GM19351 (cell line): ENCODE measurements at regions not wholly inside any gene's neighbourhood (a gene's known extent, or its start where the extent isn't known, plus 50 kb on each side); places are given as distances from the start of the nearest gene placed in this dataset.
"Not testable (repeated sequence)": the region's sequence is repeated elsewhere in the genome, so short reads cannot be mapped to it uniquely, and the experiment has no call there.

Source experiments
- ATAC-seq: cut with Tn5 transposase; IDR thresholded peaks from one replicate; pipeline ENCODE4 v1.9.1; 2021; ENCODE audit warnings: mild to moderate bottlenecking, moderate library complexity; ENCODE audit not compliant: unreplicated experiment

GRCh38 chr5:74534397-74535129 lies 106.0 kb downstream of the ENC1 start:
- no peak for ATAC-seq

GRCh38 chr5:74530326-74531050 lies 110.0 kb downstream of the ENC1 start:
- ATAC-seq, result no peak

DNA sequence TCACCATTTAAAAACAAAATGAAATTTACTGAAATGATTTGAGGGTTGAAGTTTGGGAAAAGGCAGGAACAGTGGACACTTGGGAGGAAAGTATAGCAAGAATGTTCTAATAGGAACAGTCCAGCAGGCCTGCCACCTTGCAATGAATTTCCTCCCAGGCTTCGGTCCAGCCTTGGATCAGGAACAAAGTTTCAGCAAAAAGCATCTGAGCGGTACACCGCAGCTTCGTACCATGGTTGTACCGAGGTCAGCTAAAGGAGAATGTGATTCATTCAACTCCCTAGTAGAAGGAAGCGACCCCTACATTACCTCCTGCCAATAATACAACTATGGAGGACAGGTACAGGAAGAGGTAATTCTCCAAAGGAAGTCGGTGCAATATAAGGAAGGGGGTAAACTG lies 111.4 kb downstream of the ENC1 start:
- ATAC-seq, result no peak

- no peak for ATAC-seq
These were observed 114.4 kb downstream of the ENC1 start for GRCh38 chr5:74526111-74526510.

DNA sequence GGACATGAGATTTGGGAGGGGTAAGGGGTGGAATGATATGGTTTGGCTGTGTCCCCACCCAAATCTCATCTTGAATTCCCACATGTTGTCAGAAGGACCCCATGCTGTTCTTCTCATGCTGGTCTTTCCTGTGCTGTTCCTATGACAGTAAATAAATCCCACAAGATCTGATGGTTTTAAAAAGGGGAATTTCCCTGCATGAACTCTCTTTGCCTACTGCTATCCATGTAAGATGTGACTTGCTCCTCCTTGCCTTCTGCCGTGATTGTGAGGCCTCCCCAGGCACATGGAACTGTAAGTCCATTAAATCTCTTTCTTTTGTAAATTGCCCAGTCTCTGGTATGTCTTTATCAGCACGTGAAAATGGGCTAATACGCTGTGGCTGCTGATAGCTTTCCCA lies 115.8 kb downstream of the ENC1 start:
- ATAC-seq, result not testable (repeated sequence)

DNA sequence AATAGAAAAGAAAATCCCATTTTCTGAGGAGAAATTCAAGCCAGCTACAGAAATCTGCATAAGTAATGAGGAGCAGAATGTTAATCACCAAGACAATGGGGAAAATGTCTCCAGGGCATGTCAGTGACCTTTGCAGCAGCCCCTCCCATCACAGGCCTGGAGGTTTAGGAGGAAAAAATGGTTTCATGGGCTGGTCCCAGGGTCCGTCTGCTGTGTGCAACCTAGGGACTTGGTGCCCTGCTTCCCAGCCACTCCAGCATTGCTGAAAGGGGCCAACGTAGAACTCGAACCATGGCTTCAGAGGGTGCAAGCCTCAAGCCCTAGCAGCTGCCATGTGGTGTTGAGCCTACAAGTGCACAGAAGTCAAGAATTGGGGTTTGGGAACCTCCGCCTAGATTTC lies 116.8 kb downstream of the ENC1 start:
- not testable (repeated sequence) for ATAC-seq

DNA sequence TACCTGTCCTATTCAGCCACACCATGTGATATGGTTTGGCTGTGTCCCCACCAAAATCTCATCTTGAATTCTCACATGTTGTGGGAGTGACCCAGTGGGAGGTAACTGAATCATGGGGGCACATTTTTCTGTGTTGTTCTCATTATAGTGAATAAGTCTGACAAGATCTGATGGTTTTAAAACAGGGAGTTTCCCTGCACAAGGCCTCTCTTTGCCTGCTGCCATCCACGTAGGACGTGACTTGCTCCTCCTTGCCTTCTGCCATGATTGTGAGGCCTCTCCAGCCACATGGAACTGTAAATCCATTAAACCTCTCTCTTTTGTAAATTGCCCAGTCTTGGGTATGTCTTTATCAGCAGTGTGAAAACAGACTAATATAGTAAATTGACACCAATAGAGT lies 117.7 kb downstream of the ENC1 start:
- not testable (repeated sequence) for ATAC-seq

DNA sequence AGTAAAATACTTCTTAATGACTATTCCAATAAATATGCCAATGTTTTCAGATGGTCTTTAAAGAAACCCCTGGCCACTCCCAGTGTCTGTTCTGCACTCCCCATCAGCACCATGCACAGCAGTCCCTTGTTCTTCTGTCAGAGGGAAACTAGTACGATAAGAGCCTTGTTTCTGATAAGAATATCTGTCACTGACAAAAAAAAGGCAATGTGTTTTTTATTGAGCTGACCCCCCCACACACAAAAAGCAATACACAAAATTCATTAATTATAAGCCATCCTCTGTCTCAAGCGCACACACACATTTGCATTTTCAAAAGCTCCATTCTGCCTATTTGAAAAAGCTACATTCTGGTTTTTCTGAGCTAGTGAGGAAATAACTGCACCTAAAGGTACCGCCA lies 119.1 kb downstream of the ENC1 start:
- no peak for ATAC-seq

DNA sequence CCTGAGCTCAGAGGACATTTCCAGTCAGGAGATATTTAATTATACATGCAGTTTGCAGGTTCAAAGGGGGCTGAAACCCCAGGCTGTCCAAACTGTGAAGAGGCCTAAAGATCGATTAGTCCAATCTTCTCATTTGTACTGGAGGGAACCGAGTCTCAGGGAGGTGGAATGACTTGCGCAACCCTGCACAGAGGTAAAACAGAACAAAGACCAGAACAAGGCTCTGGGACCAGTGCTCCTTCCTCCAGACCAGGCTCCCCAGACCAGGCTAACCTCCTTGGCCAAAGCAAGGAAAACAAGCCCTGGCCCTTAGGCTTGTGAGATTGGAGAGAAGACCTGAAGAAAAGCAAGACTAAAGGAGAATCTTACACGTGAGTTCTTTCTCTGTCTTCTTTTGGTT lies 120.8 kb downstream of the ENC1 start:
- no peak for ATAC-seq

DNA sequence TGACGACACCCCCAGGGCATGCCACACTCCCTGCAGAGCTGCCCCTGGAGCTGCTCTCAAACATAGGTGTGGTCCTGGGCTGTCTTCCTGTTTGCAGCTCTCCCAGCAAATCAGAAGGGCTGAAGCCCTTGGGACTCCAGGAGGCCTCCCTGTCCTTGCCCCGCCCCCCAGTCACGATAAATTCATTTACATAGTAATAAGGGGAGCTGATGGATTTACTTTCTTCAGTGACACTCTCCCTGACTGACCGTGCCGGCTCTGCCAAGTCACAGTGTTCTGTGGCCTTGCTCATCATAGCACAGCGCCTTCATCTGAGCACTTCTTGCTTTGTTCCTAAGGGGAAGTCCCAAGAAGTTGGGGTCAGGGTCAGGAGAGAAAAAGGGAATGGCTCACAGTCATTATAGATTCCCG lies 121.4 kb downstream of the ENC1 start:
- no peak for ATAC-seq

- no peak for ATAC-seq
These were observed 122.8 kb downstream of the ENC1 start for GRCh38 chr5:74517700-74518099.

GRCh38 chr5:74516211-74516636 lies 124.3 kb downstream of the ENC1 start:
- ATAC-seq, result no peak

GRCh38 chr5:74514888-74515551 lies 125.5 kb downstream of the ENC1 start:
- ATAC-seq, result no peak

GRCh38 chr5:74511770-74512169 lies 128.8 kb downstream of the ENC1 start:
- ATAC-seq, result not testable (repeated sequence)

- no peak for ATAC-seq
These were observed 130.0 kb downstream of the ENC1 start for GRCh38 chr5:74510476-74511075.

- ATAC-seq, result no peak
These were observed 133.0 kb downstream of the ENC1 start for GRCh38 chr5:74507370-74508005.

GRCh38 chr5:74506119-74506518 lies 134.4 kb downstream of the ENC1 start:
- ATAC-seq, result no peak

- no peak for ATAC-seq
These were observed 136.1 kb downstream of the ENC1 start for GRCh38 chr5:74504463-74504862.

DNA sequence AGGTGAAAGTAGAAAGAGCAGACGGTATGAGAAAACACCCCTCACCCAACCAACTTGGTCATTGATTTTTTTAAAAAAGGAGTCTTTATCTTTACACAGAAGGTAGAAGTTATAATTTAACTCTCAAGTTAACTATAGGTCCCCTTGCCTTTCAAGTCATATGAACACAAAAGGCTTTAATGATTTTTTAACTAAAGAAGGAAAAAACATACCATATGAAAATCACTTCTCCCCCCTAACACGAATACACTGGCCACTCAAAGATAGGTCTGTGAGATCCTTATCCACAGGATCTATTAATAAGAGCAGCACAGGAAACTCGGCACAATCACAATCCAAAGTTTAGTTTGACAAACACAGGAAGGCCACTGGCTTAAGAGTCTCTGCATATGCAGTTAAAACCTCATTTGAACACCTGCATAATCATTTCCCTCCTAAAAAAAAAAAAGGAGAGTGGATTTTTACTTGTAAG lies 138.0 kb downstream of the ENC1 start:
- ATAC-seq, result no peak

GRCh38 chr5:74501674-74502478 lies 138.7 kb downstream of the ENC1 start:
- ATAC-seq, result no peak
